Renal pelvis (tissue), 1 donor: ENCODE measurements at regions not wholly inside any gene's neighbourhood (a gene's known extent, or its start where the extent isn't known, plus 50 kb on each side); places are given as distances from the start of the nearest gene placed in this dataset.
A peak's percentile ranks its signal among the peaks of the same experiment; 100 is the strongest.

Source experiments
- DNase-seq: peaks from one replicate; pipeline ENCODE4 v3.0.0-alpha.2; 2013

DNA sequence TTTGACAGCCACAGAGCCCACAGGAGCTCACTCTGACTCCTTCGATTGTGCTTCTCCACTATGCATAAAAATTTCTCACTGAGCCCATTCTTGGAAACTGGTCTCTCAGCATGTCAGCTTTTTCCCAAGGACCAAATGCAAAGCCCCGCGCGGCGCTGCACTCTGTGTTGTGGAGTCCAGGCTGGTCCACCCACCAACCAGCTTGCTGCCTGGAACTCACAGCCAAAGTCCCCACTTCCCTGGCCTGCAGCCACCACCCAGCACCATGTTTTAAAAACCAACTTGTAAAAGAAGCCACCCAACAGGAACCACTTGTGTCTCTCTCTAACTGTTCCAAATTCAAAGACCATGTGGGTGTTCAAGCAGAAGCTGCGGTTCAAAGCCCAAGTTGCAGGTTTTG is 124.4 kb downstream of the SPATA19 start:
- DNase-seq: no peak

DNA sequence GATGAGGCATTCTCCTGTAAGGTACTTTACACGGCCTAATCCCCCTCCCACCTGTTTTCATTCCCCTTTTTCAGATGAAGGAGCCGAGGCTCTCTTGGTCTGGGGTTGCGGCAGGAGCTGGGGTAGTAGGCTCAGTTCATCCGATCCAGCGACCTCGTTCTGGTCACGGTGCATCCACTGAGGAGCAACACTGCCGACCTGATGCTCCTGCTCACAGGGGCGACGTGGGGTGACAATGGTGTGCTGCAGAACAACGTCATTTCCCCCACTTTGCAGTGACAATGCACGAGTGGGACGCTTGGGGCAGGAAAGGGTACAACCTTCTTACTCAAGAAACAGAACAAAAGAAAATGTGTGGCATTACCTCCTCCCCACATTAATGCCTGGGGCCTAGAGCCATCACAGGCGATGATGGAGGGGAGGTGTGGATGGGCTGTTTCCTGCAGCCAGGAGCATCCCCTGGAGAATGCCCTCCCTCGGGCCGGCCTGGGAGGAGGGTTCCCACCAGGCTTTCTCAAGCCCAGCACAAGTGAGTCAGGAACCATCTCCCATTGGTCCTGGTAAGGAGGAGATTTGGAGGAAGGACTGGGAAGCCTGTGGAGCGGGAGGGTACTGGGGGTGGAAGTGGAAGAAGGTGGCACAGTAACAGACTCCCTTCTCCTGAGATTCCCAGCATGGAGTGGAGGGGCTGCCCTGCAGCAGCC is 125.6 kb downstream of the SPATA19 start:
- no peak for DNase-seq

DNA sequence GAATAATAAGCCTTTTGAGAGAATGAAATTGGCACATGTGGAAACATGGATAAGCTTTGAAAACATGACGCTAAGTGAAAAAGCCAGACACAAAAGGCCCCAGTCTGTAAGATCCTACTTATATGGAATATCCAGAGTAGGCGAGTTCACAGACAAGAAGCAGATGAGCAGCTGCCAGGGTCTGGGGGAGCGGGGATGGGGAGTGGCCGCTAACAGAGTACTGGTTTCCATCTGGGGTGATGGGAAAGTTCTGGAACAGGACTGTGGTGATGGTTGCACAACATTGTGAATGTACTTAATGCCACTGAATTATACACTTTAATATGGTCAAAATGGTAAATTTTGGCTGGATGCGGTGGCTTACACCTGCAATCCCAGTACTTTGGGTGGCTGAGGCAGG is 126.5 kb downstream of the SPATA19 start:
- no peak for DNase-seq

DNA sequence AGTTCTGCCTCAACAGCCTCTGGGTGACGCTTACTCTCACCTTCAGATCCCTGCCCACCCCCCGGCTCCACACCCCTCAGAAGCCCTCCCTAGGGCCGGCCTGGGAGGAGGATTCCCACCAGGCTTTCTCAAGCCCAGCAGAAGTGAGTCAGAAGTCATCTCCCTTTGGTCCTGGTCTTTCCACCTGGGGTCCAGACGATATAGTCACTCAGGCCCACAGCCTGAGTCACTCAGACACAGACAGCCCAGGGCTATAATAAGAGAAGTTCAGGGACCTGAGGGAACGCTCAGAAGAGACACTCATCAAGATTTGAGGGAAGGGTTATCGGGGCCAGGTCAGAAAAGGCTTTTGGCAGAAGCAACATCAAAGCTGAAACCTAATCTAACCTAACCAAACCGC is 127.1 kb downstream of the SPATA19 start:
- DNase-seq: no peak

DNA sequence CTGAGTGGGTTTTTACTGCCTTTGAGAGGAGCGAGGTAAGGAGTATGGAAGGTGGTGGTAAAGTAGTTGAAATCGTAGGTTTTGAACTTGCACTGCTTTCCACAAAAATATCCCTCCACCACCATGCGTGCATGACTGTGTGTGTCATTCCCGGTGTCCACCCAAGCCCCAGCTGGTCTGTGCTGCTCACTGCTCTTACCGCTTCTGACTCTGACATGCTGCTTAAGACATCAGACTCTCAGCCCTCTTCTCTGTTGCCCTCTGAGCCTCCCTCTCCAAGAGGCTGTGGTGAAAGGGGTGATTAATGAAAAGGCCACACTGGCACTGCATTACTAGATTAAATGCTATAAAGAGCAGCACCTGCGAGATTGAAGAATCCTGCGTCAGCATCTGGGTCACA is 128.7 kb downstream of the SPATA19 start:
- DNase-seq: no peak

DNA sequence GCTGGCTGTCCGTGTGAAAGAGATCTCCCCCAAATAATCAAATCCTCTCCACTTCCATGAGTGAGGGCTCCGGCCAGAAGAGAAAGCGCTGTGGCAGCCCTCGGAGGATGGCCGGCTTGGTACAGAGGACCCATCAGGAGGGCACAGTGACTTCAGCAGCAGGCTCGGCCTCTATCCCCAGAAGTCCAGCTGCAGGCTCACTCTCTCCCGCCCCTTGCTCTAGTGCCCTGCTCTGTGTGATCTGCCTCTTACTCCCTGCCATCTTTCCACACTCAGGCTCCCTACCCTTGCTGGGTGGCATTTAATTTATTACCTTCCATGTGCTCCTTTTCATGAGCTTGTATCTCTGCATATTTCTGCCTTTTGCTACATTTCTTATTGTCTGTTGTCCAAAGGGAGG is 129.7 kb downstream of the SPATA19 start:
- DNase-seq: no peak

DNA sequence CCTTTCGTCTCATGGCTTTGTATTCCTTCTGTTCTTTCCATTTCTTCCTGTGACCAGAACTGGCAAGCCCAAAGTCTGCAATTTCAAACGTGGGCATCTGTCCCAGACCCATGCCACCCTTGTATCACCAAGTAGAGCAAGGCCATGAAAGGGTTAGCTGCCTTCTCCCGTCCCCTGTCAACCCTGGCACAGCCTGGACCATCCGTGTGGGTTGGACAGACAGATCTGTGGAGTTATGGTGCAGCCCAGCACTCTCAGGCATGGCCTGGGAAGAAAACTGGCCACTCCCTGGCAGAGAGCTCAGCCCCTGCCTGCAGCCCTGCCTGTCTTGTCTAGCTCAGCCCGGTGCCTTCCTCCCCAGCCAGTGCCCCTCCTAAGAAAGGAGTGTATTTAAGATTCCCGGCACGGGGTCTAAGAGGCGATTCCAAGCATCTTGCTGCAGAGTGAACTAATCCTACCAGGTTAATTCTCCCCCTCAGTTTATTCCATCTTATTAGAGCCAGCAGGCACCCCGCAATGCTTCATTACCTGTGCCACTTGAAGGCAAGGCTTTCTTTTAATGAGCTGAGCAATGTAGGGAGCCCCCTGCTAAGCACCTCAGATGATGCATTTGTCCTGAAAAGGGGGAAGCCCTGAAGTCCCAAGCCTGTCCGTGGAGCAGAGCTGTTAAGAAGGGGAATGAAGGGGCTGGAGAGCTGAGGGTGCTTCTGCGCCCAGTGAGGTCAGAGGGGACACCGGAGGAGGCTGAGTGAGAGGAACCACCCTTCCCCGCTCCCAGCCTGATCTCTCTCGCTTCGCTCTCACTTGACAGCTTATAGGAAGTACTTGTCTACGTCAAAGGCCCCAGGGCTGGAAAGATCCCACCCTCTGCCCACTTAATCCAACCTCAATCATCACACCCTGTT is 130.6 kb downstream of the SPATA19 start:
- no peak for DNase-seq

DNA sequence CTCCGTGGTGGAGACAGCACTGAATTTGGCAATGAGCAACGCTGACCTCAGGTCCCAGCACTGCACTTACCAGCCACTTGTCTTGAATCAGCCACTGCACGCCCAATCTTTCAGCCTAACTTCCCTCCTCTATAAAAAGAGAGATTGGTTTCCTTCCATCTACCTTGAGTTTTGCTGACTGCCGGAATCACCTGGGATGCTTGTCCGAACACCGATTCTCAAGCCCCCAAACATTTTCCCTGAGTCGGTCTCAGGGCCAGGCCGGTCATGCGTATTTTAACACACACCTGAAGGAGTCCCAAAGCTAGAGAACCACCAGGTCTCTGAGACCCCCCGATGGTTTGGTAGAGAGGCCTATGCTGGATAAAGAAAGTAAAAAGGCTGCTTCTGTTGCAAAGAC is 131.5 kb downstream of the SPATA19 start:
- no peak for DNase-seq

DNA sequence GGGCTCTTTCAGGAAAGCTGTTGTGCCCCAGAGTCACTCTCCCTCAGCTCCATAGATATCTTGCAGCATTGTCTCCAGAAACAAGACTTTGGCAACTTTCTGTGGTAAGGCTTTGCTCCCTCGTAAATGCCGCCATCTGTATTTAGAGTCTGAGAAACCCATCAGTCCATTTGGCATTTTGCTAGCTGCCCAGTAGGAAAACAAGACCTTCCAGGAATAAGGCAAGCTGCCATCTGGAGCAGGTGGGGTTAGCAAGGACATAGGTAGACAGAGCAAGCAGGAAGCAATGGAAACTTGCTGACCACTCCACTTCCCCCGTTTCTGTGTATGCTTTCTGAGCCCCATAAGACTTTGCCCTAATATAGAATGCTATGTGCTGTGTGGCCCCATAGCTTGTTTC is 131.9 kb downstream of the SPATA19 start:
- no peak for DNase-seq

DNA sequence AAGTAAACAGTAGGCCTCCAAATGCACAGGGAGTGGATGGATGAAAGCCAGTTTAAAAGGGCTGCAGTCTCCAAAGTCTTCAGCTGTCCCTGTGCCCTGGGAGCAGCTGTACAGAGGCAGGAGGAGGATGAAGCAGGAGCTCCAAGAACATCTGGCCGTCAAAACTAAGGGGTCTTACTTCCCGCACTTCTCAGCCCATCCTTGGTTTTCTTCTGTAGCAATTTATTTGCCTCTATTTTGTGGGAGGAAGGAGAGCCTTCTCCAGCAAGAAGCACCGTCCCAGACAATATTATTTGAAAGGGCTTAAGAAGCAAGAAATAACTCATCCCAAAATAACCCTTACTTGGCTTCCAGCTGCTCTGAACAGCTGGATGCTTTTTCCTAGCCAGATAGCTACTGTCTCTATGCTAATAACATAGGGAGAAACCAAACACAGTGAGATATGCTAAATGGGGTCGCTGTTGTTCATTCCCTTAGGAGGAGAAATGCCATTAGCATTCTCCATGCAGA is 133.2 kb downstream of the SPATA19 start:
- peak; percentile 62 for DNase-seq

DNA sequence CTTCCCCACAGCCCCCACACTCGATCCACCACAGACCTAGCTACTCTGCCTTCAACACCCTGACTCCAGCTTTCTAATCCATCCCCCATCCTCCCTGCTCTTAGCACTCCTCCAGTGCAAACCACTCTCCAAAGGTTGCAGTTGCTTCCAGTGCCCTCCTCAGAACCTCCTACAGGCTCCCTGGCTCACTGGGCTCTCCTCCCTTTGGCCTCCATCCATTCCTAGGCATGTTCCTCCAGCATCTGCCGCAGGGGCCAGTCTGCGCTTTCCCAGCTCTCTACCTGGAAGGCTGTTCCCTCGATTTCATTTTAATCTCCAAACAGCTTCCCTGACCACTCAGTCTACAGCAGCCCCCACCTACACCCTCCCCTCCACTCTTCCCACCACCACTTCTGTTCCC is 133.8 kb downstream of the SPATA19 start:
- no peak for DNase-seq

DNA sequence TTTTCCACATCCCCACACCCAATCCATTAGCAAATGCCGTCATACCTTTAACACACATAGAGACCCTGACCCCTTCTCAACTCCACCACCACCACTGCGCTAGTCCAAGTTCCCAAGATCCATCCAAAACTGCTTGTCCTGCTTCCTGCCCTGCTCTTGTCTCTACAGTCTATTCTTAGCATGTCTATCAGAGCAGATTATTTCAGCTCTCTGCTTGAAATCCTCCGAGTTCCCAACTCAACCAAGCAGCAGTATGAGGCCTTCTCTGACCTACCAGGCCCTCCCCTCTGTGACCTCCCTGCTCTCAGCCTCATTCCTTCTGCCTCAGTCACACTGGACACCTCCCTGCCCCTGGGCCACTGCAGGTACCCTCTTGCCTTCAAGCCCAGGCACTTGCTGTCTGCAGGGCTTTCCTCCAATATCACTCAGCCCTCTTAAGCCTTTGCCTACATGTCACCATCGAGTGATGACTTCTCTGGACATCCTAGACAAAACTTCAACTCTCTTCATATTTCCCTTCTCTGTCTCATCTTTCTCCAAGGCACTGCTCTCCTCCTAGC is 134.6 kb downstream of the SPATA19 start:
- no peak for DNase-seq

DNA sequence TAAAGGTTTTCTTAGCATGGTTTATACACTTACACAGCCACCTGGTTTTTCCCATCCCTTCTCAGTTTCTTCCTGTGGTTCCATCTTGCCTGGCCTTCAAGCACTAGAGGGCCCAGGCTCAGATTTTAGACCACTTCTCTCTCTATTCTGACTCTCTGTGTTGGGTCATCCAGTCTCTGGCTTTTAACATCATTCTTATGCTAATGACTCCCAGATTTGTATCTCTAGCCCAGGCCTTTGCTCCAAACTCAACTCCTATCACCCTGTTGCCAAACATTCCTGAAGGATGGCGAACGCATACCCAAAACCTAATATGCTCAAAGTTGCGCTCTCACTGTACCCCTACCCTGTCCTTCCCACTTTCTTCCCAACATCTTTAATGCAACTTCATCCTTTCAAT is 135.1 kb downstream of the SPATA19 start:
- DNase-seq: no peak

DNA sequence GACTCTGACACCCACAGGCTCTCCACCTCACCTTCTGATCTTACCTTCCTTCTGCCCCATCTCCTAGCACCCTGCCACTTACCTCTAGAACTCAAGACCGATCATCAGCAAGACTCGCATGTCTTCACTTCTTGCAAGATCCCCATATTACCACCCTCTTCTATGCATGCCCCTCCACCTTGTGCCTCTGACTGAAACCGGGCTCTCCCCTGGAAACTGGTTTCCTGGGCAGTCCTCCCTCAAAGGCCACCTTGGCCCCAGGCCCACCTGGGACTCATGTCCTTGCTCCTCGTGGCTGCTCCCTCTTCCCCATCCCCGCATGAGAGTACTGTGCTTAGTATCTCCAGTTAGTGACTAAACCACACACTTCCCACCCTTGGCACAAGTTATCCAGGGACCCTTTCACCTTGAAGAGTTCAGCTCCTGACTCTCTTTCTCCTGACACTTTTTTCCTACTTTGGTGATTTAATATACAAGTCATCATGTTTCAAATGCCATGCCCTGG is 136.7 kb downstream of the SPATA19 start:
- no peak for DNase-seq

DNA sequence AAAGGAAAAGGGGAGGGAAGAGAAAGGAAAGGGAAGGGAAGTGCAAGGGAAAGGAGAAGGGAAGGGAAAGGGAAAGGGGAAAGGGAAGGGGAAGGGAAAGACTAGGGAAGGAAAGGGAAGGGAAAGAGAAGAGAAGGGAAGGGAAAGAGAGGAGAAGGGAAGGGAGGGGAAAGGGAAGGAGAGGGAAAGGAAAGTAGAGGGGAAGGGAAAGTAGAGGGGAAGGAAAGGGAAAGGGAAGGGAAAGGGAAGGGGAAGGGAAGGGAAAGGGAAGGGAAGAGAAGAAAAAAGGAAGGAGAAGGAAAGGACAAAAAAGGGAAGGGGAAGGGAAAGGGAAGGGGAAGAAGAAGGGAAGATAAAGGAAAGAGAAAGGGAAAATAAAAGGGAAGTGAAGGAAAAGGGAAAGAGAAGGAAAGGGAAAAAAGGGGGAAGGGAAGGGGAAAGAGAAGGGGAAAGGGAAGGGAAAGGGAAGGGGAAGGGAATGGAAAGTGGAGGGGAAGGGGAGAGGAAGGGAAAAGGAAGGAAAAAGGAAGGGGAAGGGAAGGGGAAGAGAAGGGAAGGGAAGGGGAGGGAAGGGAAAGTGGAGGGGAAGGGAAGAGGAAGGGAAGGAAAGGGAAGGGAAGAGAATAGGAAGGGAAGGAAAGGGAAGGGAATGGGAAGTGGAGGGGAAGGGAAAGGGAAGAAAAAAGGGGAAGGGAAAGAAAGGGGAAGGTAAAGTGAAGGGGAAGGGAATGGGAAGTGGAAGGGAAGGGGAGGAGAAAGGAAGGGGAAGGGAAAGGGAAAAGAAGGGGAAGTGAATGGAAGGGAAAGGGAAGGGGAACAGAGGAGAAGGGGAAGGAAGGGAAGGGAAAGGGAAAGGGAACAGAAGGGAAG is 138.2 kb downstream of the SPATA19 start:
- no peak for DNase-seq

DNA sequence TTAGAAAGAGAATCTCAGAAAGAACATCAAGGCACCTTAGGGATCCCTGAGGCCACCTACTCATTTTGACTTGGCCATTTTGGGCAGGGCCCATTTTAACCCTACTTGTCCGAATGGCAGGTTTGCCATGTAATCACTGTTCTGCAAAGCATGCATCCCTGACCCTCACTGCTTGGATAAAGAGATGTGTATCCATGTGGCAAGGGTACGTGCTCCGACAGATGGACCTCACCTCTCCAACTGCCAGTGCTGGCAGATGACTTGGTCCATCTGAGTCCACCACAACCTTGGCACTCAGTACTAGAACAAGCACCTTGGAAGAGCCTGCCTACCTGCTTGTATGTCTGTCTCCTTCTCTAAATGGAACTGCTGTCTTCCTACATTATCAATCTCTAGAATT is 139.4 kb downstream of the SPATA19 start:
- no peak for DNase-seq

DNA sequence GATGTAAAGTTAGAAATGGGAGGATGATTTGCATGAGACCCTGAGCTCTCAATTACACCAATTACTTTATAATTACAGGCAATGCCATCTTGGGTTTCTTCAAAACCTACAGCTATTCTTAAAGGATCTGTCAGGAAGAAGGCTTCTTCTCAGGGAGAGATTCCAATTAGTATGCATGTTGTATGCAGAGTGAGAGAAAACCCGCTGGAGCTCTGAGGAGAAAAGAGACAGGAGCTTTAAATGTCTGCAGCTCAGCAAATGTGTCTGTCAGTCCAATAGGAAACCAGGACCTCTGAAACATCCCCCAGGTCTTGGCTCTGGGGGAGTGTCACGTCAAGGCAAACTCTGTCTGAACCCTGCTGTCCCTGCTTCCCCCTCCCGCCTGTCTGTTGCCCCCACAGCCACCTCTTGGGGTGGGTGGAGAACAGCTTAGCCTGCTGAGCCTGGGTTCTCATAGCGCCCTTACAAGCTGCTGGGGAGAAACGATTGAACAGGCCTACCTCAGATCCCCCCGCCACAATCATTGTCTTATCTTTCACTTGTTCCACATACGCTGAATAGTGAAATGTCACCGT is 140.2 kb downstream of the SPATA19 start:
- DNase-seq: no peak

DNA sequence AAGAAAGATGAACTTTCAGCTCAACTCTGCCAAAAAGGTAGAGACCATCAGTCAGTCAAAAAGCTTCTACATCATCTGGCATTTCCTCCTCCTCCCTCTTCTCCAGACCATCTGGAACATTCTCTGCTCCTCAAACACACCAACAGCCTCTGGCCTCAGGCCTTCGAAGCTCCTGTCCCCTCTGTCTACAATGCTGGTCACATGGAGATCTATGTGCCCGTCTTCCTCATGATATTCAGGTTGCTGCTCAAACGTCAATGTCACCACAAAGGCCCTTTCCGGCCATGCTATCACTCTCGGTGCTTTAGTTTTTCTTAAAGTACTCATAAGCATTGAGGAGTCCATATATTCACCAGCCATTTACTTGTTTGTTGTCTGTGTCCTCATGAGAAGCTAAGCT is 146.2 kb downstream of the SPATA19 start:
- no peak for DNase-seq

DNA sequence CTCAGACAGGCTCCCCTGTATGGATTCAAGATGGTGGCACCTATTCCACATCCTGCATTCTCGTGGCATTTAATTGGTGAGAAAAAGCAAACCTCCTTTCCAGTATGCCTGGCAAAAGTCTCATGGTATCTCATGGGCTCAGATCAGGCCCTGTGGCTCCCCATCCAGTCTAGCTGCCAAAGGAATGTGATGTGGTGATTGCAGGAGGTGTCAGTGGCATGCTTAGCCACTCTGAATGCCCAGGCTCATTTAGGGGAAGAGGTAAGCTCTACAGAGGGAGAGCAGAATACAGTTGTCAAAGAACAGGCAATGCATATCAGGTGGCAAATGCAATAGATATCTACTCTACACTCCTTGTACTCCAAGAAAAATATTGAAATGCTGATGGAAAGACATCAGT is 146.7 kb downstream of the SPATA19 start:
- DNase-seq: no peak

DNA sequence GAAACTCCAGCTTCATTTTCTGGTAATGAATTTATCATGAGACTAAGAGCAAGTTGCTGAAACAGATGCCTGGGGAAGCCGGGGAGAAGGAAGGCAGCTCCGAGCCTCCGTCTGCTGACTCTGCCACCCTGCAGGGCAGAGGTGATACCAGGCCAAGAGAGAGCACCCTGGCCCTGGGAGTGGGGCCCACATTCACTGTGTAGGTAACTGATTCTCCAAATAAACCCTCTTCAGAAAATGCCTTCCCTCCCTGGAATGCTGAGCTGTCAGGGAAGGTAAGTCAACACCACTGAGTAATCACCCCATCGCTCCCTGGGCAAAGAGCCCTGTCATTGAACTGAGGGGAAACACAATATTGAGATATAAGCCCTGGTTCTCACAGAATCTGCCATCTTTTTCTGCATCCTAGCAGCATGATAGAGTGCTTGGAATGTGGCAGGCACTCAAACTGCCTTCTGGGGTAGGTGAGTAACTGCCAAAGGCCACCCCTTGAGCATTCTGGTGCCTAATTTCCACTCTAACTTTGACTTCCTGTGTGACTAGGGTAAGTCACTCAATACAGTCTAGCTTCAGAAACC is 147.6 kb downstream of the SPATA19 start:
- no peak for DNase-seq

DNA sequence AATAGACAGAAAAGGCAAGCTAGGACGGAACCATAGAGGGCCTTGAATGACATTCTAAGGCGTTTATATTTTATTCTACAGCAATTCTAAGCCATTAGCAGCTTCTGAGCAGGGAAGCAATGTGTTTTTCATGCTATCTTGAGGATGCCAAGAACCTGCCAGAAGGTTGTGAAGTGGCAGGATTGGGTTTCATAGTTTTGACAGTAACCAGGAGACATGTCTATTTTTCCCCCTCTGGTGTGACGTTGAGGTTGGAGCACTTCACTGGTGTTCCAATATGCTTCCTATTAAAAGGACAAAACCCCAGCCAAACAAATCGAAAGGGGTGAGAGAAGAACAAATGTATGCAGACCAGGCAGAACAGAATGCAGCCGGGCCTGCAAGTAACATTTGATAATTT is 148.2 kb downstream of the SPATA19 start:
- no peak for DNase-seq
